ENCODE measurements at regions not wholly inside any gene's neighbourhood (a gene's known extent, or its start where the extent isn't known, plus 50 kb on each side); places are given as distances from the start of the nearest gene placed in this dataset.

DNA sequence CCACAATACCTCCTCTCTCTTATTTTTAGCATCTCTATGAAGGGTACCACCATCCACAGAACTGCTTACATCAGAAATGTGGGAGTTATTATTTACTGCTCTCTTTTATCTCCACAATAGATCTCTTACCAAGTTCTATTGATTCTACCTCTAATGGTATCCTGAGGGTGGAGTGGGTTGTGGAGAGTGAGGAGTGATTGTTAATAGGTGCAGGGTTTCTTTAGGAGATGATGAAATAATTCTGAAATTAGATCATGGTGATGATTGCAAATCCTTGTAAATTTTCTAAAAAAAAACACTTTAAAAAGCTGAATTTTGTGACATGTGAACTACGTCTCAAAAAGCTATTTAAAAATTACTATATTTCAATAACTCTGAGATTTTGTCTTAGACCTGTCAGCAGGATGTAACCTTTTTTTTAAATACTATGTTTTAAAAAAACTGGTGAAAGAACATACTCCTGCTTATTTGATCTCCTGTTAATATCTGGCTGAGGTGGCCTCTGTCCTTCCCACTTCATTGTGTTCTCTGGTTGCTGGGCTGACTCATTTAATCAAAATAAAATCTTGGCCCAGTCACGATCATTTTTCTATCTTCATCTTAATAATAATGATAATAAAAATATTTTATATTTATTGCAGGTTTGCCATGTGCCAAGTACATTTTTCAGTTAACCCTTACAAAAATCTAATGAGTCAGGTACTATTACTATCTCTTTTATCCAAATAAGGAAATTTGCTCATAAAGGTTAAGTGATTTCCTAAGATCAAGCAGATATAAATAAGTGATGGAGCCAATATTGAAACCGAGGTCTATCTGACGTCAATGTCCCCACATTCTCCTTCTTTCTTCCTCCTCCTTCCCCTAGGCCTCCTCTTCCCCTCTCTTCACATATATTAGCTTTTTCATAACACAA, 73.5 kb downstream of the GLUD2 start:
- no peaks in the 10 kb centered on the region for H3K4me1 Mint-ChIP-seq
- no peaks in the 10 kb centered on the region for H4K20me1 ChIP-seq (ENCODE audit: control insufficient read depth, insufficient read depth, low read length, poor library complexity, severe bottlenecking)
- no peaks in the 10 kb centered on the region for H3K9me3 ChIP-seq (ENCODE audit: control extremely low read depth in 1 of 3, control insufficient read depth in 2 of 3, insufficient read depth in 1 of 3, low read length in 2 of 3)
- H3K36me3 ChIP-seq (replicated peaks in 1 of 2; ENCODE audit: control extremely low read depth in 1 of 2, control insufficient read depth in 1 of 2, extremely low read depth in 1 of 2, insufficient read depth in 2 of 2, low read length in 1 of 2), result no peaks in the 10 kb centered on the region
- no peak overlapping the region for H3K27ac Mint-ChIP-seq
- no peak overlapping the region for H3K27ac ChIP-seq (ENCODE audit: low read length in 2 of 2)
- ChIA-PET POLR2A (no interaction called here), CTCF (no interaction called here)
- no peaks in the 10 kb centered on the region for H3K27me3 ChIP-seq (replicated peaks in 1 of 4; ENCODE audit: control extremely low read depth in 1 of 4, control insufficient read depth in 3 of 4, insufficient read depth in 4 of 4, low read length in 3 of 4)
- H3K4me3 Mint-ChIP-seq, result no peak overlapping the region
- no peak overlapping the region for H3K4me2 ChIP-seq (replicated peaks; ENCODE audit: low read depth, low read length, poor library complexity, severe bottlenecking)
- WGBS (ENCODE audit: insufficient coverage), result no CpG with 5 or more reads among the region's 4 CpGs
- ATAC-seq (ENCODE audit: low read depth) (no peak), DNase-seq (no peak)
- TF ChIP-seq CTCF (IDR thresholded peaks at IDR 0.05), result no peak
- TF ChIP-seq EZH2 (IDR thresholded peaks at IDR 0.05; ENCODE audit: borderline replicate concordance, insufficient read depth, low read depth, low read length, poor library complexity, severe bottlenecking), result no peak
- no peaks in the 10 kb centered on the region for H3K4me1 ChIP-seq (ENCODE audit: control insufficient read depth in 2 of 2, insufficient read depth in 2 of 2, low read length in 2 of 2)
- no peaks in the 10 kb centered on the region for H3K9me3 Mint-ChIP-seq (ENCODE audit: insufficient read depth)
- no peak overlapping the region for H3K9ac ChIP-seq (ENCODE audit: low read length)
- no peaks in the 10 kb centered on the region for H3K27me3 Mint-ChIP-seq
- H2AFZ ChIP-seq (ENCODE audit: insufficient read depth, low read depth, low read length, poor library complexity, severe bottlenecking), result no peak overlapping the region
- no peak overlapping the region for H3K4me3 ChIP-seq (ENCODE audit: control extremely low read depth in 1 of 5, extremely low read depth in 1 of 5, insufficient read depth in 1 of 5, low read depth in 2 of 5, low read length in 4 of 5)
- intact Hi-C loops (cut with micrococcal nuclease), result no loop called here
- no peaks in the 10 kb centered on the region for H3K79me2 ChIP-seq (ENCODE audit: control insufficient read depth, insufficient read depth, low read length)

DNA sequence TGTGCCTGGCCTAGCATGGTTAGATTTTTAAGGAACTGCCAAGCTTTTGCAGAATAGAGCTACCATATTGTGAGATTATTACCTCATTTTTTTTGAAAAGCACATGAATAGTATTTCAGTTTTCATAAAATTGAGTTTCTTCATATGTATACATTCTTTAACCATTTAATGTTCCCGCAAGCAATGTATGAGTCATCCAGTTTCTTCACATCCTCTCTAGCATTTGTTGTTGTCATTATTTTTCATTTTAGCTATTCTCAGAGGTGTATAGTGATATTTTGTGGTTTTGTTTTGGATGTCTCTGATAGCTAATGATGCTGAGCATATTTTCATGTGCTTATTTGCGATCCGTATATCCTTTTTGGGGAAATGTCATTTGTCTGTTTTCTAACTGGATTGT, 74.9 kb downstream of the GLUD2 start:
- Mint-ChIP-seq H3K27me3 (no peaks in the 10 kb centered on the region), H3K9me3 (ENCODE audit: insufficient read depth) (no peaks in the 10 kb centered on the region), H3K4me1 (no peaks in the 10 kb centered on the region), H3K27ac (no peak overlapping the region), H3K4me3 (no peak overlapping the region)
- CTCF ChIA-PET, result no interaction called here
- H3K9ac ChIP-seq (ENCODE audit: low read length), result no peak overlapping the region
- H3K4me2 ChIP-seq (replicated peaks; ENCODE audit: low read depth, low read length, poor library complexity, severe bottlenecking), result no peak overlapping the region
- H3K79me2 ChIP-seq (ENCODE audit: control insufficient read depth, insufficient read depth, low read length), result no peaks in the 10 kb centered on the region
- WGBS (ENCODE audit: insufficient coverage), result 100% methylated on average over 2 of the region's 3 CpGs
- H3K9me3 ChIP-seq (ENCODE audit: control extremely low read depth in 1 of 3, control insufficient read depth in 2 of 3, insufficient read depth in 1 of 3, low read length in 2 of 3), result no peaks in the 10 kb centered on the region
- no peaks in the 10 kb centered on the region for H3K27me3 ChIP-seq (replicated peaks in 1 of 4; ENCODE audit: control extremely low read depth in 1 of 4, control insufficient read depth in 3 of 4, insufficient read depth in 4 of 4, low read length in 3 of 4)
- H3K27ac ChIP-seq (ENCODE audit: low read length in 2 of 2), result no peak overlapping the region
- no peak for ATAC-seq (ENCODE audit: low read depth)
- H2AFZ ChIP-seq (ENCODE audit: insufficient read depth, low read depth, low read length, poor library complexity, severe bottlenecking), result no peak overlapping the region
- no peak for TF ChIP-seq EZH2 (IDR thresholded peaks at IDR 0.05; ENCODE audit: borderline replicate concordance, insufficient read depth, low read depth, low read length, poor library complexity, severe bottlenecking)
- POLR2A ChIA-PET, result no interaction called here
- H3K36me3 ChIP-seq (replicated peaks in 1 of 2; ENCODE audit: control extremely low read depth in 1 of 2, control insufficient read depth in 1 of 2, extremely low read depth in 1 of 2, insufficient read depth in 2 of 2, low read length in 1 of 2), result no peaks in the 10 kb centered on the region
- H3K4me3 ChIP-seq (ENCODE audit: control extremely low read depth in 1 of 5, extremely low read depth in 1 of 5, insufficient read depth in 1 of 5, low read depth in 2 of 5, low read length in 4 of 5), result no peak overlapping the region
- DNase-seq, result no peak
- H3K4me1 ChIP-seq (ENCODE audit: control insufficient read depth in 2 of 2, insufficient read depth in 2 of 2, low read length in 2 of 2), result no peaks in the 10 kb centered on the region
- intact Hi-C loops (cut with micrococcal nuclease), result no loop called here
- H4K20me1 ChIP-seq (ENCODE audit: control insufficient read depth, insufficient read depth, low read length, poor library complexity, severe bottlenecking), result no peaks in the 10 kb centered on the region

All from B cell (primary cell).